ENCODE measurements at regions not wholly inside any gene's neighbourhood (a gene's known extent, or its start where the extent isn't known, plus 50 kb on each side); places are given as distances from the start of the nearest gene placed in this dataset.

DNA sequence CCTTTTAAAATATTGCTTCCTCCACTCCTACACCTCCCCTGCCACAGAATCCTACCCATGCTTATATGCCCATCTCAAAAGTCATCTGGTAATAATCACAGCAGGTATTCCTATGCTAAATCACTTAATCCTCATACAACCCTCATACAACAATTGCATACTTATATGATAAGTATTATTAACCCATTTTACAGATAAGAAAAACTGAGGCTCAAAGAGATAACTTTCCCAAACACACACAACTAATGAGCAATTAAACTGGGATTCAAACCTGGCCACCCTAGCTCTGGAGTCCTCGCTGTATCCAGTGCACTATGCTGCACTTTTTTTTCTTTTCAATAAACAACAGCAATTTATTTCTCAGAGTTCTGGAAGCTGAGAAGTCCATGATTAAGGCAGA lies 99.8 kb upstream of the TSPAN5 start:
- DNase-seq = no peak

GRCh38 chr4:98754736-98755135 lies 96.3 kb upstream of the TSPAN5 start:
- no peak for DNase-seq

- no peak for DNase-seq
Observed at GRCh38 chr4:98749206-98749605, 90.8 kb upstream of the TSPAN5 start.

GRCh38 chr4:98748609-98749008 lies 90.2 kb upstream of the TSPAN5 start:
- DNase-seq = no peak

- DNase-seq = no peak
Observed at GRCh38 chr4:98747393-98748091, 89.1 kb upstream of the TSPAN5 start.

DNA sequence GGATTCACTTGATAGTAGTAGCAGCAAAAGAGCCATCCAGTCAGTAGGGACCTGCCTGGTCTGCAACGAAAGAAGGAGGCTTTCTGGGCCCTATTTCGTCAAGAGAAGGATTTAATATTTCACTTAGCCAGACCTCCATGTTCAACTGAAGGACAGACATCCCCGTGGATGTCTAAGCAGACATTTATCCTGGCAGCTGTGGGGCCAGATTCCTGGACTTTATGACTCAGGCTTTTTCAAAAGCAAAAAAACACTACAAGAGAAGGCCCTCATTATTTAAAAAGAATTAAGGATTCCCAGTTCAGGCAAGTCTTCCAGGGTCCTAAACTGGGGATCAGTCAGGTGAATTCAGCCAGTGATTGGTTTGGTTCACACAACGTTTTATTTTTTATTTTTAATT lies 88.5 kb upstream of the TSPAN5 start:
- no peak for DNase-seq

DNA sequence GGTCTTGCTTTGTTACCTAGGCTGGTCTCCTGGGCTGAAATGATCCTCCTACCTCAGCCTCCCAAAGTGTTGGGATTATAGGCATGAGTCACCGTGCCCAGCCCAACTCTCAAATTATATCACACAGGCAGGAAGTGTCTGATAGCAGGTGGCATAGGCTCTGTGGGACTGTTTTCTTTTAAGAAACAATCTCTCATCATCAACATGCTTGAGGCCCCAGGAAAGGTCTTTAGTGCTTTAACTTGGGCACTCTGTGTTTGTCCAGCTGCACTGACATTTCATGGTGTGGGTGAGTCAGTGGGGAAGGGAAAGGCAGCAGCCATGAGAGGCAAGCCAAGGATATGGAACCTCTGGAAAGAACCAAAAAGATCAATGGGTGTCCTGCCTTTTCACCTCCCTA lies 88.1 kb upstream of the TSPAN5 start:
- peak; percentile 12 for DNase-seq

DNA sequence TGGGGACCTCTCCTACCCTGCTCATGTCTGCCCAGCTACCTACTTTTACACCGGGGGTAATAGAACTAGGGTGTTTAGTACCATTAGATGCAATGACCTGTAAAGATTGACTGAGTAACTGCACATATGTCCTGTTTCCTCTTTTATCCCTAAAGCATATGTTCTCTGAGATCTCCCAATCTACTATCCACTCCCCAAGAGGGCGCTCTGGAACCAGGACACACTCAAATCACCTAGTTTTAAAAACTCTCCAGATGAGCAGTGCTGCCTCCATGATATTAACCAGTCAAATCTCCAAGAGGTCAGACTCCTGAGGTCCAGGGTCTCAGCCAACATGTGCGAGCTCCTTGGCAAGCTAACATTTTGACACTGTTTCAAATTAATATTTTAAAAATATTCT lies 87.0 kb upstream of the TSPAN5 start:
- DNase-seq = no peak

DNA sequence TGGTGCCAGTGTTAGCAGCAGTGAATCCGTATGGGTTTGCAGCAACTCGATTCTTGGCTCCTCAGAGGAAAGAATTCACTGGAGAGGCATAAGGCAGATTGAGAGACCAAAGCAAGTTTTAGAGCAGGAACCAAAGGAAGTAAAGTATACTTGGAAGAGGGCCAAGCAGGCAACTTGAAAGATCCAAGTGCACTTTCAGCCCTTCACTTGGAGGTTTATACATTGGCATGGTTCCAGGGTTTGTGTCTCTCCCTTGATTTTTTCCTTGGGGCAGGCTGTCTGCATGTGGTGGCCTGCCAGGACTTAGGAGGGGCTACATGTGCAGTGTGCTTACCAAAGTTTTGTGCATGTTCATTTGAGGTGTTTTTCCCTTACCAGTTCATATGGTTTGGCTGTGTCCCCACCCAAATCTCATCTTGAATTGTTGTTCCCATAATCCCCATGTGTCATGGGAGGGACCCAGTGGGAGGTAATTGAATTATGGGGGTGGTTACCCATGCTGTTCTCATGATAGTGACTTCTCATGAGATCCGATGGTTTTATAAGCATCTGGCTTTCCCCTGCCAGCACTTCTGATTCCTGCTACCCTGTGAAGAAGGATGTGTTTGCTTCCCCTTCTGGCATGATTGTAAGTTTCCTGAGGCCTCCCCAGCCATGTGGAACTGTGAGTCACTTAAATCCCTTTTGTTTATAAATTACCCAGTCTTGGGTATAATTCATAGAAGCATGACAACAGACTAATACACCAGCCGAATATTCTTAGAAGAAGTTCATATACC lies 86.2 kb upstream of the TSPAN5 start:
- no peak for DNase-seq

DNA sequence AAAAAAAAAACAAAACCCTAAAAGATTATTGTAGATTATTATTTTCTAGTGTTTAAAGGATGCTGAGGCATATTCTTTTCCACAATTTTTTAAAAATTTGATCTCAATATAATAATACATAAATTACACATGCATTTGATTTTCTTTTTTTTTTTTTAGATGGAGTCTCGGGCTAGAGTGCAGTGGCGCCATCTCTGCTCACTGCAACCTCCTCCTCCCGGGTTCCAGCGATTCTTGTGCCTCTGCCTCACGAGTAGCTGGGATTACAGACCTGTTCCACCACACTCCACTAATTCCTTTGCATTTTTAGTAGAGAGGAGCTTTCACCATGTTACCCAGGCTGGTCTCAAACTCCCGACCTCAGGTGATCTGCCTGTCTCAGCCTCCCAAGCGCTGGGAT lies 83.5 kb upstream of the TSPAN5 start:
- DNase-seq = no peak

DNA sequence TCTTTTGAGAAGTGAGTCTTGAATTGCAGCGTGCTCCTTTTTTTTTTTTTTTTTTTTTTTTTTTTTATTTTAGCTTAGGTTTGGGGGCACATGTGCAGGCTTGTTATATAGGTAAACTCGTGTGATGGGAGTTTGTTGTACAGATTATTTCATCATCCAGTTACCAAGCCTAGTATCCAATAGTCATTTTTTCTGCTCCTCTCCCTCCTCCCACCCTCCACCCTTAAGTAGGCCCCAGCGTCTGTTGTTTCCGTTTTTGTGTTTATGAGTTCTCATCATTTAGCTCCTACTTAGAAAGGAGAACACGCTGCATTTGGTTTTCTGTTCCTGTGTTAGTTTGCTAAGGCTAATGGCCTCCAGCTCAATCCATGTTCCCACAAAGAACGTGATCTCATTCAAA lies 81.3 kb upstream of the TSPAN5 start:
- no peak for DNase-seq

GRCh38 chr4:98733601-98734000 lies 75.2 kb upstream of the TSPAN5 start:
- DNase-seq = no peak

DNA sequence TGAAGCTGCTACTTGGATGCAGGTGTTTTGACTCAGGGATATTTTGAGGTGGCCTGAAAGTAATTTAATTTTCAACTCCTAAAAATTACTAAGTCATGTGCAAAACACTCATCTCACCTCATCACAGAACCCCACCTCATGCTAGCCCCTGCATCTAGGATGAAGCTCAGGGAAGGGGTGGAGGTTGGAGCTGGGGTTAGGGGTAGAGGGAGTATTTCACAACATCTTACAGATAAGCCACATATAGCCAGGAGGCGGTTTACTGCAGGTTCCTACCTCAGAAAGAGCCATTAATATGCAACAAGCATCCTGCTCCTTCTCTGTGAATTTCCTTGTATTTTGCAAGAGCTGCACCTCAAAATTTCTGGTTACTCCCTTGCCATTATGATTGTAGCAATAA lies 70.5 kb upstream of the TSPAN5 start:
- peak; percentile 17 for DNase-seq

- peak; percentile 97 for DNase-seq
Observed at GRCh38 chr4:98728433-98728832, 70.0 kb upstream of the TSPAN5 start.

DNA sequence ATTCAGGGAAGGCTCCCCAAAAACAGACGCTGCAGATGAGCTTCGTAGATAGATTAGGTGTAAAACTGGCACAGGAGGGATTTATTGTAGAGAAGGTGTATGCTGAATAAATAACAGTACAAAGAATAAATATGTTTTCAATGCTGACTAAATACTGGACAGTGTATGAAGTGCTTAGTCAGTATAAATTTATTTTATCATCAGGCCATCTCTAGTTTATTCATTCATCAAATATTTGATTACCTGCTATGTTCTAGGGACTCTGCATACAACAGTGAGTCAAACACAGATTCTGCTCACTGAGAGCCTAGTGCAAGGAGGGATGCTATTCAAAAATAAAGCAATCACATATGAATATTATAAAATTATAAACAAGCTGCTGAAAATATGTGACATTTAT lies 63.6 kb upstream of the TSPAN5 start:
- DNase-seq = no peak

GRCh38 chr4:98720871-98721480 lies 62.6 kb upstream of the TSPAN5 start:
- no peak for DNase-seq

GRCh38 chr4:98716796-98717195 lies 58.4 kb upstream of the TSPAN5 start:
- DNase-seq = no peak

DNA sequence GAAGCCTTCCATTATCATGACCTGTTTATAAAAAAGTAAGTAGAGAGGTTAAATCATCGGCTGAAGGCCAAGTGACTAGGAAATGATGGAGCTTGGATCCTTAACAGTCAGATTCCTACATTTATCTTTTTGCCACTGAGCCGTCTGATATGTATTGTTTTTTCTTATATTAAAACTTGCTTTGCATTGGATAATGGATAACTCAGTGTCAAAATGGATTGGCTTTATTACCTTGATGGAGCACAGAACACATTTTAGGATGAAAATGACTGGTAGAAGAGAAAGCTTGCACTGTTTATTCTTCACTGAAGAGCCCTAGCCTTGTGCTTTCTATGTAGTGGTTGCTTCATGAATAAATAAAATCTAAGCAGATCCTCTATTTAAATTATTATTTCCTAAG lies 54.2 kb upstream of the TSPAN5 start:
- no peak for DNase-seq

- peak; percentile 41 for DNase-seq
Observed at GRCh38 chr4:98711526-98711925, 53.1 kb upstream of the TSPAN5 start.

DNA sequence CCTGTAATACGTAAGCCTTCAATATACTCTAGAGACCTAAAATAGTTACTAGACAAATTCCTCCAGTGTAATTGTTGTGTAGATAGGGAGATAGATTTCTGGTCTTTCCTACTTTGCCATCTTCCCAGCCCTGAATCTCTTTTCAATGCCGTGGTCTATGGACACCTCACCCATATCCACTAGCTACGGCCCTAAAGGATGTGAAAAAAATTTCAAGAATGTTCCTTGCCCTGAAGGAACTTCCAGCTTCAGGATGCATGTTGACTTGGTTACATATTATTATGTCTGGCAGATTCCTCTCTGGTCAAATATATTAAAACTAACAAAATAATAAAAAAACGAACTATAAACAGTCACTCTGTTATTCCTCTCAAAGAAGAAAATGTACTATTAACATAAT lies 52.4 kb upstream of the TSPAN5 start:
- peak; percentile 58 for DNase-seq

All from NCI-H226 (cell line).